Fibroblast of skin of left biceps (primary cell): ENCODE measurements at regions not wholly inside any gene's neighbourhood (a gene's known extent, or its start where the extent isn't known, plus 50 kb on each side); places are given as distances from the start of the nearest gene placed in this dataset.

Experiments
- DNase-seq, 2 experiments: peaks; one replicate each; pipeline ENCODE4 v3.0.0-alpha.2; 2013; ENCODE audit warnings: low read depth in 2 of 2

GRCh38 chr9:21668516-21668915 lies 133.9 kb upstream of the MTAP start:
- DNase-seq, result no peak

DNA sequence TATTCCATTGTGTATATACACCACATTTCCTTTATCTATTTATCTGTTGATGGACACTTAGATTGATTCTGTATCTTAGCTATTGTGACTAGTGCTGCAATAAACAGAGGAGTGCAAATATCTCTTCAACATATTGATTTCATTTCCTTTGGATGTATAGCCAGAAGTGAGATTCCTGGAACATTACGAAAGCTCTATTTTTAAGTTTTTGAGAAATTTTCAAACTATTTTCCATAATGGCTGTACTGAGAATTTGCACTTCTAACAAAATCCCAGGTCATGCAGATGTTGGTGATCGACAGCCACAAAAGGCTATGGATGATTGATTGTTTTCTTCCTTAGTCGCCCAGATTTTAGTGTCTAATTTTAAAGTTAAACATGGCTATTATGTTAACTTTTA lies 132.7 kb upstream of the MTAP start:
- DNase-seq, result no peak

DNA sequence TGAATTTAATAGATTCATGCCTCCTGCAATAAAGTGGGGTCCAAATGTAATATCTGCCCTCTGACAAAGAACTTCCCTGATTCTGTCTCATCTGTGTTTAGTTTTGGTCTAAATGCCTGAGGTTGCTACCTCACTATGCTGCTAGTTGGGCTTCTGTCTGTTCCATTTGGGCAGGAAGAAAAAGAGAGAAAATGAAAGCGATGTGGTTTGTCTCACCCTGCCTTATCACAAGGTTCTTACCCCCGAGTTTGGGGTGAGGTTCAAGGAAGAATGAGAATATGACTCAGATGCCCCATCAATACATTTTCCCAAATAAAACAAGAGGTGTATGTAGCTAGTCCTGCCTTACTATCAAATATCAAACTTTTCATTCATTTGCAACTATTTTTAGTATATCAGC lies 132.1 kb upstream of the MTAP start:
- DNase-seq, result no peak

DNA sequence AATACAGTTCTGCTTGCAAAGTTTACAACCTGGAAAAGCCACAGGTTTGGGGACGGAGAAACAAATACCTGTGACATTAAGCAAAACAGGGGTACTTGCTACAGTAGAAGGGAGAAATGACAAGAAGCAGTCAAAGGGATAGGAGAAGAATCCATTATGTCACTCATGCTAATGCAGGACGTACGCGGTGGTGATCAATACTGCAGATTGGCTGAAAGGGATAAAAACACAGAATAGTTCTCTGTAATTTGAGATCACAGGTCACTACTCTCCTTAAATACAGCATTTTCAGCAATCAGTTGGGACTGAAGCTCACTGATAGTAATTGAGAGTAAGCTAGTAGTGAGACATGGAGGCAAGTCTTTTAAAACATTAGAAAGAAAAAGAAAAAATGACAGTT lies 130.3 kb upstream of the MTAP start:
- DNase-seq, result no peak

DNA sequence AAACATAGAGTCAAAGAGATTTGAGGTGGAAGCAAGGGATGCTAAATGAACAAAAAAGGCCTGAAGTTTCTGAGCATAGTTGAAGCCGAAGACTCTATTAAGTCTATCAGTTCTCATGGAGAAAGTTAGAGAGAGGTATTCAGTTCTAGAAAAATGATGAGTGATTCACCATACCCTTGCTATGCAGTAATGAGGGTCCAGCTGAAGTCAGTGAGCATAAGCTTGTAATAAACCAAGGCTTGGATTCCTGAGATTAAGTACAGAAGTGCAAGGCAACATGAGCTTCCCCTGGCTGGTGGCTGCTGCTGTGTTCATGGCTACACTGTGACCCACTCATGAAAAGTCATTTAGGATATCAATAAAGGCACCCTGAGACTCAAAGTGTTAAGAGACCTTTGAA lies 129.7 kb upstream of the MTAP start:
- no peak for DNase-seq

DNA sequence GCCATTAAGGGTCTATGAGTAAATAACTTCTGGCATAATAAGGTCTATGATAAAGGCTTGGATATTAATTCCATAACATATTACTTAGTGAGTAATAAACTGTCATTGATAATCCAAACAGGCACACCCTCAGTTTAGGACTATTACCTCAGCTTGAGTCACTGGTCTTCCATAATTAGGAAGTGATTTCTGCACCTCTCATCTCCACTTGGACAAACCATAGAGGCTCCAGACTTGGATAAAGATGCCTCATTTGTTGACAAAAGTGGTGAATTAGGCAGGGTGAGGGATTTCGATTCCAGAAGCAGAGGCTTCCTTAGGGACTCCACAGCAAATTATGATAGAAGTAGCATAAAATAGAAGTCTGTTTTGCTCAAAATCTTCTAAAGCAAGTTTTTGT lies 127.5 kb upstream of the MTAP start:
- DNase-seq, result no peak

DNA sequence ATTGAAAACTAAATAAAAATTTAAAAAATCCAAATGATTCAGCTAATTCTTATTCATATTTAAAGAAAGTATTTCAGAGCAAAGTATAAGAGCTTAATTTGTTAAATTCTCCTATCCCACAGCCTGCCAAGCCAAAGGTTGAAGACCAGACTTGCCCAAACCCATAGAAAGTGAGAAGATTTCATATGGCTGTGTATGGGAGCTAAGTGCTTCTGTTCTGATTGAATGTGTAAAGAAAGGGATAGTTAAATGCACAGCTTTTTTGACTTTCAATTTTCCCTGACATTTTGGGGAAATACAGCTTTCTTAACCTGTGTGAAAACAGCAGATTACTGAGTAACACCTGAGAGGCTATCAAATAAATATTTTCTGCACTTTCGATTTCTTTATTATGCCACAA lies 125.0 kb upstream of the MTAP start:
- no peak for DNase-seq

GRCh38 chr9:21677834-21678233 lies 124.6 kb upstream of the MTAP start:
- no peak for DNase-seq

DNA sequence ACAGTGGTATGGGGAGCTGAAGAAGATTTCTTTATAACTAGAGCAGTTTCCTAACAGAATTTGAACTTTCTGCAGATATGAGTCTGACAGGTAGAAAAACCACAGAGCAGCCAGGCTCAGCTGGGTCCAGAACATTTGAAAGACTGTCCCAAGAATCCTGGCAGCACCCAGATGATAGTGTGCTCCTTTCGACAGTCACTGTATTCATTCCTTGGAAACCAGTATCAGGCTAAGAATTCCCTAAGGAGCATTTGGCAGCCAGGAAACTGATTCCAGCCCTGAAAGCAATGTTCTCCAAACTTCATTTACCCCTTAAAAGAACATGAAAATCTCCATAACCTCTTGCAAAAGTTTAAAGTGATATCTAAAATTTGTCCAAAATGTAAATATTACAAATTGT lies 123.0 kb upstream of the MTAP start:
- DNase-seq, result no peak

DNA sequence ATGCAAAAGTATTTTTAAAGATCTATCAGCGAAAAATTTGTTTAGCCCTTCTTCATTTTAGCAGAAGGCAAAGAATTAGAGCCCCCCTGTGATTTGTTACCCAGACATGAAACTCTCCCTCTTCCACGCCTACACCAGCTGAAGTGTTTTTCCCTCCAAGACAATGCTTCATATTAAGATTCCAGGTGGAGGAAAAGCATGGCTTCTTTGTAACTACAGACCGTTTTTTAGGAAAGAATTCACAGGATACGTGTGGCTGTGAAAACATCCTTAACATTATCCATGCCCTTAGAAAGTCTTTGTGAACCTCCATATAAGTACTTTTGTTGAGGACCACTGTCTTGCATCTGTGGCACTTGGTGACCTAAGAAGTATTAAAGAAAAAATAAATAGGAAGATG lies 121.8 kb upstream of the MTAP start:
- no peak for DNase-seq

DNA sequence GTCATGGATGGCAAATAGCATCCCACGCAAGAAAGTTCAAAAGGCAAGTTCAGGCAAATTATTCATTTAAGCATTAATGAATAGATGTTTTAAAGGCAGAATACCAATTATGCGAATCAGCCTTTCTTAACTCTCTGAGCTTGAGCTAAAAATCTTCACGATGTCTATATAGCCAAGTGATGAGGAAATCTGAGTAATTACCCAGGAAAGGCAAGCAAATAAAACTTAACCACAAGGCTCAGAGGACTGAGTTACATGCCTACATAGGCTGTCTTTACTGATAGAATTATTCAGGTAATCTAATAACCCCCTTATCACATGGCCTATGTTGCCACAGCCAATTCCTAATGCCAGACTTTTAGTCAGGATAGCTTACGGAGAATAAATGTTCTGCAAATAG lies 120.8 kb upstream of the MTAP start:
- DNase-seq, result peak; percentile 77 to 86

GRCh38 chr9:21682381-21682780 lies 120.1 kb upstream of the MTAP start:
- DNase-seq, result no peak

DNA sequence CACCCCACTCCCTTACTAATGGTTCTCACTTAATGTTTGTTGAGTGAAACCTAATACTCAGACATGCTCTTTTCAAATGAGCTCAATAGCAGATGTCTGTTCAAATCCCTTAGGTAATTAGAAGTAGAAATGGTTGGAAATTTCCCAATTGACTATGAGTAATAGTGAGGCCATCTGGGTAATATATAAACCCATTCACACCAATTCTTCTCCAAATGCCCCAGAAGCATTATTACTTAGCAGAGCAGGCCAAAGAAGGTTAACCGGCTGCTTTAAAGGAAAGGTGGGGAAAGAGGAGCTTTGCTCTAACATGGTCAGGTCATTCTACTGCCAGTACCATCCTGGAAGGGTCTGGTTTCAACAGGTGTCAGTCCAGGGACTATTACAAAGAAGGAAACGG lies 119.5 kb upstream of the MTAP start:
- DNase-seq, result peak; percentile 73

DNA sequence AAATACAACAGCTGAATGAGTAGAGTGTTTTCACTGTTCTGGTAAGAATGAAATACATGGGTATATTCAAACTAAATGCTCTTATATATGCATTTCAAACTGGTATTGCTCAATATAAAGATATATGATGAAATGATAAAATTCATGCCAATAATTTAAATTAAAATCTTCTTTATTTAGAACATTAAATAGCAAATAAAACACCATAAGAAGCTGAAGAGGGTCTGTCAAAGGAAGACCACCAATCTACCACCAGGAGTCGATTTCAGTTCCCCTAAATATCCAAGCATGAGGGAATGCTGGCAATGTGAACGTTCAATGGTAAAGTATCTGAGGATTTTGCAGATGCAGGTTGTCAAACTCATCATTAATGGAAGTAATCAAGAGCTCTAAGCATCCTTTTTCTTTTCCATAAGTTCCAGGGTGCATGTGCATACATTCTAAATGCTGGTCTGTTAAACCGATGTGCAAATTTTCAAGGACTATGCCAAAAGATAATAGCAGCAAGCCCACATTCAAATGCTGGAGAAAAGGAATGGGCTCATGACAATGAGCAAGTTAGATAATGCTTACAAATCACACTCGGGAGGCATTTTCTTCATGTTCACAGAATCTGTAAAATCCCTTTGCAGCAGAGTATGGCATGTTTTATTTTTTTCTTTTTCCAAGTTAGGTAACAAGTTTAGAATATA lies 118.8 kb upstream of the MTAP start:
- DNase-seq, result no peak

DNA sequence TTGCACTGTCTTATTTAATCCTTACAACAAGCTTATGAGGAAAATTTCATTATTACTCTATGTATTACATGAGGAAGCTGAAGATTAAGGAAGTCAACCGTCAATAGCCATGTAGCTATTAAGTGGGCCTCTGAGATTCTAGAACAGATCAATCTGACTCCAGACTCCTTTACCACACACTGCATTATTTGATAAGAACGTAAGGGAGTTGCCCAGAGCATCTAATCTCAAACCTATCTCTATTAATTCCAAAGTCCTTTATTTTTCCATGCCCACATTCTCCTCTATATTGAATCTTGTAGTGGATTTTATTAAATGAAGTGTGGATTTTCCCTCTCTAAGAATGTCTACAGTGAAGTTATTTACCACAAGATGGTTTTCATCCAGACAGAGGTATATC lies 118.2 kb upstream of the MTAP start:
- no peak for DNase-seq

DNA sequence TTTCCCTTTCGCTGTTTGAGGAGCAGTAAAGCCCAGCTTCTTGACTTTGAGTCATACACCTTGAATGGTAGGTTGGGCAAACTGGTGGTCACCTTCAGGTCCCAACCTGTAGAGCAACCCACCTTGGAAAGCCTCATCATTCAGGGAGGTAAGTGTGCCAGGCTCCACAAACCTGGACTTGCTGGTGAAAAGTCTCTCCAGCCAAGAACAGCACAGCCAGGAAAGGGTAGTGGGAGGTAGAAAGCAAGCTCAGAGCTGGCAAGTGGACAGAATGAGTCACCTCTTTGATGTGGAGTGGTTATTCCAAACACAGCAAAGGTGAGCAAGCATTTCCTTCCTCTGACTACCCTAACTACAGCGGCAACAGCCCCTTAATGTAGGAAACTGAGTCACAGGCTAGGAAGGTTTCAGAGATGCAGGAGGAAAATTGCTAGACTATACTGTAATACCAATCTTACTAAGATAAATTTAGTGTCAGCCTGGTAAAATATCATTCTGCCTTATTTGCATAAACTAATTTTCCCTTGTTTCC lies 117.5 kb upstream of the MTAP start:
- DNase-seq, result no peak

GRCh38 chr9:21685502-21685901 lies 116.9 kb upstream of the MTAP start:
- DNase-seq, result no peak

DNA sequence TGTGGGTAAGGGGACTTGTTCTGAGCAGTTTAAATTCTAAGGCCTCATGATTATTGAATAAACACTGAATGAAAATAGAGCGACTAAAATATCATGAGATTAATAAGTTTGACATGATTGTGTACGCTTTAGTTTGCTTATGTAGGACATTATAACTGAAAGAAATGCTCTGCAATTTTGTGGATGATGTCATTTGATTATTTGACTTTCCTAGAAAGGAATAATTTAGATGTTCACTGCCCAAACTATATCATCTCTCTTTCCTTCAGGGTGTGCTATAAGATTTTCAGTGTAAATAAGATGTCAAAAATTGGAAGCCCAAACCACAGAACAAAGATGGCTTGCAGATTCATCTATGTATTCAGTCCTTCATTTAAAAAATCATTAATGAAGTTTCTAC lies 115.7 kb upstream of the MTAP start:
- no peak for DNase-seq

- no peak for DNase-seq
These were observed 115.1 kb upstream of the MTAP start for GRCh38 chr9:21687351-21687750.

- DNase-seq, result no peak
These were observed 114.0 kb upstream of the MTAP start for GRCh38 chr9:21688108-21689102.

GRCh38 chr9:21689854-21690253 lies 112.6 kb upstream of the MTAP start:
- DNase-seq, result no peak

DNA sequence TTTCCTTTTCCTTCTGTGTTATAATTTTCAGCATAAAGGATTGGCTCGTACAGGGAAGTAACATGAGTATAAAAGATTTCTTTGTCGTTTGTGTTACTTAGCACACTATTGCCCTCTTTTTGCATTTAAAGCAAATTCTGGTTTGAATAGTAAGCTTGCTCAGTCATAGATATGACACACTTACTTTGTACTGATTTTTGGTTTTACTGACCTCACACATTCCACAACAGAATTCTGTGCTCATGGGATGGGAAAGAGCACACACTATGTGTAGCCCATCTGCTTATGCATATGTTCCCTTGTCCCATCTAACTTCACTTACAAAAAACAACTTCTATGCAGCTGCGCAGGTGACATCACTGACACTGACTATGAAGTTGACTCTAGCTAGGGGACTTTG lies 111.9 kb upstream of the MTAP start:
- no peak for DNase-seq

DNA sequence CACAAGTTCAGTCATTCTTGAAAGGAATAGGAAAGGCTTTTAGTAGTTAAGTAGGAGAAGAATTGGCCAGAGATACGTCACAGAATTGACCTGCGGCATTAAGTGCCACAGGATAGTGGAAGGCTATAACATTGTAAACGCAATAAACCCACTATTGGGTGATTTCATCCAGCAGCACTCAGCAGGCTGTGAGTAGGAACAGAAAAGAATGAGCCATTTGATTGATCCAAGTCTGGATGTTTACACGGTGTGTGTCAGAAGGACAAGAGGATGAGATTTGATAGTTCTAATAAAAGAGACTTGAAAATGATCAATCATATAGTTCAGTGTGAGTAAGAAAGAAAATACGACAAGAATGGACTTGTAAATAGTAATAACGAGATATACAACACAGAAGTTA lies 110.0 kb upstream of the MTAP start:
- DNase-seq, result no peak
